Tibial nerve (tissue), 4 donors: ENCODE measurements at regions not wholly inside any gene's neighbourhood (a gene's known extent, or its start where the extent isn't known, plus 50 kb on each side); places are given as distances from the start of the nearest gene placed in this dataset.
"Not testable (repeated sequence)": the region's sequence is repeated elsewhere in the genome, so short reads cannot be mapped to it uniquely, and the experiment has no call there.

Source experiments
- CTCF ChIP-seq, 5 experiments: fragments of 200-600 bp in 3 of 5; fragments of 450-650 bp in 2 of 5; sonication (generic) in 3 of 5; IDR thresholded peaks; one replicate each; pipeline ENCODE4 v1.5.1; 2016 to 2019; ENCODE audit warnings: antibody characterized with exemption in 5 of 5, mild to moderate bottlenecking in 3 of 5, moderate library complexity in 2 of 5
- EP300 ChIP-seq, 2 donors: sonication (generic); formaldehyde crosslinking; IDR thresholded peaks; one replicate each; pipeline ENCODE4 v1.6.1; 2017; ENCODE audit warnings: antibody characterized with exemption in 2 of 2, mild to moderate bottlenecking in 1 of 2
- POLR2A ChIP-seq, 2 donors: fragments of 450-650 bp; IDR thresholded peaks; one replicate each; pipeline ENCODE4 v1.6.1; 2017; ENCODE audit warnings: antibody characterized with exemption in 2 of 2, mild to moderate bottlenecking in 2 of 2, moderate library complexity in 2 of 2

GRCh38 chr4:65223074-65223473, 447.2 kb downstream of the EPHA5 start:
- not testable (repeated sequence) for TF ChIP-seq CTCF, POLR2A, EP300 (IDR thresholded peaks at IDR 0.05)
